Effector CD4-positive, alpha-beta T cell (primary cell): ENCODE measurements at regions not wholly inside any gene's neighbourhood (a gene's known extent, or its start where the extent isn't known, plus 50 kb on each side); places are given as distances from the start of the nearest gene placed in this dataset.

Source experiments
- DNase-seq: peaks from one replicate; pipeline ENCODE4 v3.0.0-alpha.2; 2020

- no peak for DNase-seq
These were observed 94.9 kb upstream of the GEMIN8 start for GRCh38 chrX:14124562-14124961.

DNA sequence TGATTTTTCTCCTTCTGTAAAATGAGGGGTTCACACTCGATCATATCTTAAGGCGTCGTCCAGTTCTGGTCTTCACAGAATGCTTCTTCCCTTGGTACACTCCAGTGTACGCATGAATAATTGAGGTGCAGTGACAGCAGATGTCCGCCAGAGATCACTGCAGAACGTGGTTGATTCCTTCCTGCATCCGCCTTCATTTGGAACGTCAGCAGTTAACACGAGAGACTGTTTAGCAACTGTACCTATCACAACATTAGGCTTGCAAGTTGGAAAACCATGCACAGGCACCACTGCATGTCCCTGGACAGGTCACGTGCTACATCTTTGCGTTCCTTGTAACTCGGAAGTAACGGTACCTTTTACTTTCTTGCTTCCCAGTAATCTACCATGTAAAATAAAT lies 66.0 kb upstream of the GEMIN8 start:
- peak; percentile 9 for DNase-seq

DNA sequence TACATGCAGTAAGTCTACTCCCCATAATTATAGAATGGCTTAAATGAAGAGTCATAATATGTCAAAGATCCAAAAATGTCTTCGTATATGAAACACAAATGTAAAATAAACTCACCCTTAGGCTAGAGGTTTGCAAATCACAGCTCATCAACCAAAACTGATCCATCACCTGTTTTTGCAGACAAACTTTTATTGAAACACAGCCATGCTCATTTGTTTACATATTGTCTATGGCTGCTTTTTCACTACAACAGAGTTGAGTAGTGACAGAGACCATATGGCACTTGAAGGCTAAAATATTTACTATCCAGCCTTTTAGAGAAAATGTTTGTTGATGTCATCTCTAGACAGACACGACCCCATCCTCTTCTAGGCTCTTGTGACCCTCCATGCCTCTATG lies 64.5 kb upstream of the GEMIN8 start:
- DNase-seq = no peak

- DNase-seq = no peak
These were observed 54.8 kb upstream of the GEMIN8 start for GRCh38 chrX:14084466-14084865.

DNA sequence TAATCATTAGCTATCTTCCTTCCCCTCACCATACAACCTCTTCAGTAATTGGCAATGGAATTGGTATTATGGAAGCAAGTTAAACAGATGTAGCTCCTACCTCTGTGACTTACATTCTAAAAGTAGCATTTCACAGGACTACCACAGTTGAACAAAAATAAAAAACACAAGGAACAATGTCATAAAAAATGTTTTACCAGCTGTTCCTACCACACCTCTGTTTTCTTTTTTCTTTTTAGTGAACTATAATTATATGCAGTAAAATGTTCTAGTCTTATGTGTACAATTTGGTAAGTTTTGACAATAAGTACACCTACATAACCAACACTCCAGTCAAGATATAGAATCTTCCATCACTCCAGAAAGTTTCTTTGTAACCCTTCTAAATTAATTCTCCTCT lies 54.1 kb upstream of the GEMIN8 start:
- no peak for DNase-seq

- no peak for DNase-seq
These were observed 50.3 kb upstream of the GEMIN8 start for GRCh38 chrX:14079891-14080430.
